HCT116 (cell line): ENCODE measurements at regions not wholly inside any gene's neighbourhood (a gene's known extent, or its start where the extent isn't known, plus 50 kb on each side); places are given as distances from the start of the nearest gene placed in this dataset.

Experiments used
- ATAC-seq: fragments of 200-7000 bp; cut with Tn5 transposase; 2 replicates; pipeline ENCODE4 v1.9.1; 2020; ENCODE audit warnings: mild to moderate bottlenecking, moderate library complexity
- BruUV-seq: library from RNA; stranded (reverse); fragments of 400-500 nt; replicated peaks from 2 replicates; lab custom pipeline; 2021; lab: Mats Ljungman, UMichigan
- CTCF ChIA-PET: fragments of 300-600 bp; sonication (Branson Sonifier 250); formaldehyde crosslinking; loops from one replicate; lab custom pipeline; 2021; ENCODE audit warnings: antibody characterized with exemption; lab: Charles Lee
- POLR2A ChIA-PET: fragments of 300-600, 350-600 bp; sonication (Branson Sonifier 250); formaldehyde crosslinking; loops from one replicate; lab custom pipeline; 2021; ENCODE audit warnings: antibody characterized with exemption; lab: Charles Lee
- RAD21 ChIA-PET, 2 experiments: fragments of 300-600 bp; sonication (Branson Sonifier 250); formaldehyde crosslinking; loops; one replicate each; lab custom pipeline; 2023; ENCODE audit warnings: low total read pairs in 2 of 2; ENCODE audit not compliant: uncharacterized antibody in 2 of 2, unreplicated experiment in 2 of 2, low non-redundant PET in 1 of 2; lab: Charles Lee
- DNase-seq: peaks from one replicate; pipeline ENCODE4 v3.0.0-alpha.2; 2010; ENCODE audit warnings: low read depth, low spot score
- H2AFZ ChIP-seq: fragments of 200-600 bp; shearing (Covaris generic), sonication (generic); 2 replicates; pipeline ENCODE4 v1.6.1; 2017; ENCODE audit warnings: low read depth, mixed run types, mixed read lengths, antibody characterized with exemption, low read length; ENCODE audit not compliant: poor library complexity, severe bottlenecking
- H3K27ac ChIP-seq: 2 replicates; pipeline ENCODE4 v1.5.1; 2012; ENCODE audit warnings: low read depth, low read length
- H3K27me3 ChIP-seq: fragments of 200-600 bp; sonication (generic); 2 replicates; pipeline ENCODE4 v1.6.1; 2016; ENCODE audit warnings: mixed run types, low read length, mixed read lengths; ENCODE audit not compliant: insufficient read depth
- H3K36me3 ChIP-seq, 2 experiments: fragments of 200-500 bp in 1 of 2; fragments of 200-600 bp in 1 of 2; sonication (Bioruptor generic) in 1 of 2; sonication (generic) in 1 of 2; 2 replicates each; pipeline versions ENCODE4 v1.5.1 to v1.6.1; 2014 to 2016; ENCODE audit warnings: low read length in 2 of 2, inconsistent platforms in 1 of 2, mixed read lengths in 1 of 2, mixed run types in 1 of 2; ENCODE audit not compliant: insufficient read depth in 2 of 2, control insufficient read depth in 1 of 2
- H3K4me1 ChIP-seq, 2 experiments: fragments of 200-600 bp in 1 of 2; sonication (generic) in 1 of 2; 2 replicates each; pipeline versions ENCODE4 v1.5.1 to v1.6.1; 2012 to 2017; ENCODE audit warnings: low read length in 2 of 2, inconsistent platforms in 1 of 2, mild to moderate bottlenecking in 1 of 2, mixed read lengths in 1 of 2, mixed run types in 1 of 2, moderate library complexity in 1 of 2; ENCODE audit not compliant: insufficient read depth in 2 of 2, control insufficient read depth in 1 of 2
- H3K4me2 ChIP-seq: fragments of 200-600 bp; sonication (generic); 2 replicates; pipeline ENCODE4 v1.6.1; 2017; ENCODE audit warnings: mixed run types, low read length, mixed read lengths
- H3K4me3 ChIP-seq, 2 experiments: fragments of 200-600 bp in 1 of 2; sonication (generic) in 1 of 2; replicated peaks in 1 of 2; 2 replicates each; pipeline ENCODE4 v1.5.1; 2011 to 2016; ENCODE audit warnings: low read length in 2 of 2, control low read depth in 1 of 2, low read depth in 1 of 2, mild to moderate bottlenecking in 1 of 2, mixed read lengths in 1 of 2, mixed run types in 1 of 2
- H3K79me2 ChIP-seq: fragments of 200-600 bp; sonication (generic); 2 replicates; pipeline ENCODE4 v1.6.1; 2017; ENCODE audit warnings: mild to moderate bottlenecking, mixed run types, low read length, moderate library complexity, mixed read lengths; ENCODE audit not compliant: insufficient read depth
- H3K9ac ChIP-seq: fragments of 200-600 bp; sonication (generic); 2 replicates; pipeline ENCODE4 v1.6.1; 2016; ENCODE audit warnings: low read length, mixed read lengths
- H3K9me2 ChIP-seq: fragments of 200-600 bp; sonication (generic), shearing (Covaris generic); 2 replicates; pipeline ENCODE4 v1.6.1; 2017; ENCODE audit warnings: mixed run types, mild to moderate bottlenecking, moderate library complexity; ENCODE audit not compliant: insufficient read depth
- H3K9me3 ChIP-seq, 2 experiments: fragments of 200-500 bp in 1 of 2; fragments of 200-600 bp in 1 of 2; sonication (Bioruptor generic) in 1 of 2; sonication (generic) in 1 of 2; 2 replicates each; pipeline ENCODE4 v1.6.1; 2014 to 2017; ENCODE audit warnings: low read length in 2 of 2, mixed read lengths in 2 of 2, inconsistent platforms in 1 of 2, low read depth in 1 of 2, mild to moderate bottlenecking in 1 of 2, mixed run types in 1 of 2, moderate library complexity in 1 of 2; ENCODE audit not compliant: control insufficient read depth in 1 of 2, insufficient read depth in 1 of 2
- H4K20me1 ChIP-seq: fragments of 200-600 bp; sonication (generic), shearing (Covaris generic); 2 replicates; pipeline ENCODE4 v1.6.1; 2017; ENCODE audit warnings: mixed run types, mild to moderate bottlenecking, moderate library complexity; ENCODE audit not compliant: insufficient read depth
- ATF3 ChIP-seq: IDR thresholded peaks from 2 replicates; pipeline ENCODE4 v1.6.1; 2012
- CBX3 ChIP-seq: IDR thresholded peaks from 2 replicates; pipeline ENCODE4 v1.6.1; 2012; ENCODE audit warnings: low read depth
- CTCF ChIP-seq, 3 experiments: fragments of 200-600 bp in 1 of 3; sonication (generic) in 1 of 3; IDR thresholded peaks in 2 of 3; conservative IDR thresholded peaks in 1 of 3; 2 replicates each; pipeline ENCODE4 v1.5.1; 2012 to 2017; ENCODE audit warnings: low read depth in 2 of 3, low read length in 2 of 3, antibody characterized with exemption in 1 of 3, borderline replicate concordance in 1 of 3, control low read depth in 1 of 3, mild to moderate bottlenecking in 1 of 3, mixed read lengths in 1 of 3, mixed run types in 1 of 3, moderate library complexity in 1 of 3; ENCODE audit not compliant: insufficient read depth in 1 of 3
- EGR1 ChIP-seq: IDR thresholded peaks from 2 replicates; pipeline ENCODE4 v1.6.1; 2012; ENCODE audit warnings: low read depth
- EZH2phosphoT487 ChIP-seq: fragments of 200-600 bp; IDR thresholded peaks from 2 replicates; pipeline ENCODE4 v1.6.1; 2018; ENCODE audit warnings: antibody characterized with exemption, borderline replicate concordance
- MAX ChIP-seq: IDR thresholded peaks from 2 replicates; pipeline ENCODE4 v1.6.1; 2012
- RAD21 ChIP-seq: IDR thresholded peaks from 2 replicates; pipeline ENCODE4 v1.6.1; 2012; ENCODE audit warnings: low read depth, mild to moderate bottlenecking
- SIN3A ChIP-seq: IDR thresholded peaks from 2 replicates; pipeline ENCODE4 v1.6.1; 2012; ENCODE audit warnings: low read depth
- SP1 ChIP-seq: IDR thresholded peaks from 2 replicates; pipeline ENCODE4 v1.6.1; 2012; ENCODE audit warnings: low read depth
- TCF7L2 ChIP-seq: IDR thresholded peaks from 2 replicates; pipeline ENCODE4 v1.7.0; 2011; ENCODE audit warnings: borderline replicate concordance, inconsistent platforms; ENCODE audit not compliant: insufficient read depth, insufficient read length; ENCODE audit errors: extremely low read depth
- ZNF274 ChIP-seq: fragments of 200-500 bp; sonication (Bioruptor generic); IDR thresholded peaks from 2 replicates; pipeline ENCODE4 v1.6.1; 2014; ENCODE audit warnings: mild to moderate bottlenecking, low read depth, low read length, inconsistent platforms
- intact Hi-C: fragments of 100-400 bp; cut with micrococcal nuclease; formaldehyde crosslinking; loops from 2 replicates; pipeline ENCODE4 v1.10.0; 2022

GRCh38 chr12:91667694-91668093 lies 478.0 kb downstream of the BTG1 start:
- no peaks in the 10 kb centered on the region for H3K9me3 ChIP-seq
- no peak overlapping the region for H3K4me2 ChIP-seq
- no TSS peak for BruUV-seq
- H3K4me1 ChIP-seq: no peaks in the 10 kb centered on the region
- H3K36me3 ChIP-seq: no peaks in the 10 kb centered on the region
- RAD21 ChIA-PET: no interaction called here
- DNase-seq (no peak), ATAC-seq (no peak)
- CTCF ChIA-PET: no interaction called here
- H3K9me2 ChIP-seq: no peaks in the 10 kb centered on the region
- no peaks in the 10 kb centered on the region for H4K20me1 ChIP-seq
- no peaks in the 10 kb centered on the region for H3K27me3 ChIP-seq
- H2AFZ ChIP-seq: no peak overlapping the region
- TF ChIP-seq TCF7L2: no peak
- TF ChIP-seq CBX3: no peak
- TF ChIP-seq ATF3: no peak
- no peak for TF ChIP-seq SIN3A
- no peak for TF ChIP-seq EZH2phosphoT487
- TF ChIP-seq RAD21: no peak
- no peak for TF ChIP-seq EGR1
- no peak for TF ChIP-seq ZNF274
- TF ChIP-seq MAX: no peak
- no peak for TF ChIP-seq CTCF (IDR thresholded peaks at IDR 0.05 in 2 of 3, conservative IDR thresholded peaks at IDR 0.05 in 1 of 3; ENCODE audit: borderline replicate concordance in 1 of 3, insufficient read depth in 1 of 3, low read depth in 2 of 3, low read length in 2 of 3)
- no peak for TF ChIP-seq SP1
- intact Hi-C loops: no loop called here
- H3K79me2 ChIP-seq: no peaks in the 10 kb centered on the region
- POLR2A ChIA-PET: no interaction called here
- no peak overlapping the region for H3K9ac ChIP-seq
- no peak overlapping the region for H3K27ac ChIP-seq
- no peak overlapping the region for H3K4me3 ChIP-seq
